ENCODE measurements at regions not wholly inside any gene's neighbourhood (a gene's known extent, or its start where the extent isn't known, plus 50 kb on each side); places are given as distances from the start of the nearest gene placed in this dataset.
"Not testable (repeated sequence)": the region's sequence is repeated elsewhere in the genome, so short reads cannot be mapped to it uniquely, and the experiment has no call there.

- not testable (repeated sequence) for H3K4me3 Mint-ChIP-seq; H3K4me2 ChIP-seq (replicated peaks; ENCODE audit: low read depth, low read length, poor library complexity, severe bottlenecking)
Observed at GRCh38 chr2:87458938-87459337, 288.9 kb upstream of the PLGLB2 start.

GRCh38 chr2:87460104-87460503 lies 287.8 kb upstream of the PLGLB2 start:
- H3K9me3 ChIP-seq (ENCODE audit: control extremely low read depth in 1 of 3, control insufficient read depth in 2 of 3, insufficient read depth in 1 of 3, low read length in 2 of 3); ATAC-seq (ENCODE audit: low read depth); H3K9me3 Mint-ChIP-seq (ENCODE audit: insufficient read depth); H3K27ac Mint-ChIP-seq; H3K27me3 ChIP-seq (replicated peaks in 1 of 4; ENCODE audit: control extremely low read depth in 1 of 4, control insufficient read depth in 3 of 4, insufficient read depth in 4 of 4, low read length in 3 of 4); H3K27ac ChIP-seq (ENCODE audit: low read length in 2 of 2); H3K4me3 ChIP-seq (ENCODE audit: control extremely low read depth in 1 of 5, extremely low read depth in 1 of 5, insufficient read depth in 1 of 5, low read depth in 2 of 5, low read length in 4 of 5); CTCF ChIA-PET; H3K79me2 ChIP-seq (ENCODE audit: control insufficient read depth, insufficient read depth, low read length); H3K9ac ChIP-seq (ENCODE audit: low read length); H3K4me3 Mint-ChIP-seq; H4K20me1 ChIP-seq (ENCODE audit: control insufficient read depth, insufficient read depth, low read length, poor library complexity, severe bottlenecking); H3K36me3 ChIP-seq (replicated peaks in 1 of 2; ENCODE audit: control extremely low read depth in 1 of 2, control insufficient read depth in 1 of 2, extremely low read depth in 1 of 2, insufficient read depth in 2 of 2, low read length in 1 of 2); H2AFZ ChIP-seq (ENCODE audit: insufficient read depth, low read depth, low read length, poor library complexity, severe bottlenecking); H3K4me1 Mint-ChIP-seq; H3K27me3 Mint-ChIP-seq; H3K4me2 ChIP-seq (replicated peaks; ENCODE audit: low read depth, low read length, poor library complexity, severe bottlenecking); DNase-seq; H3K4me1 ChIP-seq (ENCODE audit: control insufficient read depth in 2 of 2, insufficient read depth in 2 of 2, low read length in 2 of 2); intact Hi-C loops (cut with micrococcal nuclease); POLR2A ChIA-PET: not testable (repeated sequence)
- WGBS (ENCODE audit: insufficient coverage), result no CpG with 5 or more reads among the region's 2 CpGs

More at GRCh38 chr2:87458938-87459337, 288.9 kb upstream of the PLGLB2 start:
- H3K9me3 Mint-ChIP-seq (ENCODE audit: insufficient read depth); intact Hi-C loops (cut with micrococcal nuclease); H3K79me2 ChIP-seq (ENCODE audit: control insufficient read depth, insufficient read depth, low read length); H3K4me3 ChIP-seq (ENCODE audit: control extremely low read depth in 1 of 5, extremely low read depth in 1 of 5, insufficient read depth in 1 of 5, low read depth in 2 of 5, low read length in 4 of 5); H2AFZ ChIP-seq (ENCODE audit: insufficient read depth, low read depth, low read length, poor library complexity, severe bottlenecking); ATAC-seq (ENCODE audit: low read depth); H3K9me3 ChIP-seq (ENCODE audit: control extremely low read depth in 1 of 3, control insufficient read depth in 2 of 3, insufficient read depth in 1 of 3, low read length in 2 of 3); H3K27me3 Mint-ChIP-seq; H3K4me1 ChIP-seq (ENCODE audit: control insufficient read depth in 2 of 2, insufficient read depth in 2 of 2, low read length in 2 of 2); CTCF ChIA-PET; H3K9ac ChIP-seq (ENCODE audit: low read length); POLR2A ChIA-PET; H4K20me1 ChIP-seq (ENCODE audit: control insufficient read depth, insufficient read depth, low read length, poor library complexity, severe bottlenecking); H3K4me1 Mint-ChIP-seq; H3K27ac ChIP-seq (ENCODE audit: low read length in 2 of 2); H3K36me3 ChIP-seq (replicated peaks in 1 of 2; ENCODE audit: control extremely low read depth in 1 of 2, control insufficient read depth in 1 of 2, extremely low read depth in 1 of 2, insufficient read depth in 2 of 2, low read length in 1 of 2); DNase-seq; H3K27ac Mint-ChIP-seq; H3K27me3 ChIP-seq (replicated peaks in 1 of 4; ENCODE audit: control extremely low read depth in 1 of 4, control insufficient read depth in 3 of 4, insufficient read depth in 4 of 4, low read length in 3 of 4): not testable (repeated sequence)
- WGBS (ENCODE audit: insufficient coverage), result no CpG with 5 or more reads among the region's 3 CpGs

- H3K4me3 ChIP-seq (ENCODE audit: control extremely low read depth in 1 of 5, extremely low read depth in 1 of 5, insufficient read depth in 1 of 5, low read depth in 2 of 5, low read length in 4 of 5); H4K20me1 ChIP-seq (ENCODE audit: control insufficient read depth, insufficient read depth, low read length, poor library complexity, severe bottlenecking); H3K79me2 ChIP-seq (ENCODE audit: control insufficient read depth, insufficient read depth, low read length); H3K9me3 Mint-ChIP-seq (ENCODE audit: insufficient read depth); POLR2A ChIA-PET; H3K9me3 ChIP-seq (ENCODE audit: control extremely low read depth in 1 of 3, control insufficient read depth in 2 of 3, insufficient read depth in 1 of 3, low read length in 2 of 3); H3K4me1 ChIP-seq (ENCODE audit: control insufficient read depth in 2 of 2, insufficient read depth in 2 of 2, low read length in 2 of 2); H3K27ac ChIP-seq (ENCODE audit: low read length in 2 of 2); ATAC-seq (ENCODE audit: low read depth); H3K4me2 ChIP-seq (replicated peaks; ENCODE audit: low read depth, low read length, poor library complexity, severe bottlenecking); H3K4me3 Mint-ChIP-seq; H3K36me3 ChIP-seq (replicated peaks in 1 of 2; ENCODE audit: control extremely low read depth in 1 of 2, control insufficient read depth in 1 of 2, extremely low read depth in 1 of 2, insufficient read depth in 2 of 2, low read length in 1 of 2); H3K27me3 ChIP-seq (replicated peaks in 1 of 4; ENCODE audit: control extremely low read depth in 1 of 4, control insufficient read depth in 3 of 4, insufficient read depth in 4 of 4, low read length in 3 of 4); H3K27ac Mint-ChIP-seq; intact Hi-C loops (cut with micrococcal nuclease); H2AFZ ChIP-seq (ENCODE audit: insufficient read depth, low read depth, low read length, poor library complexity, severe bottlenecking); DNase-seq; H3K4me1 Mint-ChIP-seq; CTCF ChIA-PET; H3K9ac ChIP-seq (ENCODE audit: low read length); H3K27me3 Mint-ChIP-seq: not testable (repeated sequence)
- no CpG with 5 or more reads among the region's 1 CpG for WGBS (ENCODE audit: insufficient coverage)
Observed at GRCh38 chr2:87460662-87461061, 287.2 kb upstream of the PLGLB2 start.

GRCh38 chr2:87461671-87462070 lies 286.2 kb upstream of the PLGLB2 start:
- POLR2A ChIA-PET; H3K79me2 ChIP-seq (ENCODE audit: control insufficient read depth, insufficient read depth, low read length); DNase-seq; H3K4me2 ChIP-seq (replicated peaks; ENCODE audit: low read depth, low read length, poor library complexity, severe bottlenecking); H3K27me3 Mint-ChIP-seq; H3K27ac ChIP-seq (ENCODE audit: low read length in 2 of 2); H3K4me1 Mint-ChIP-seq; H3K4me3 Mint-ChIP-seq; intact Hi-C loops (cut with micrococcal nuclease); CTCF ChIA-PET; H3K9ac ChIP-seq (ENCODE audit: low read length); H3K4me3 ChIP-seq (ENCODE audit: control extremely low read depth in 1 of 5, extremely low read depth in 1 of 5, insufficient read depth in 1 of 5, low read depth in 2 of 5, low read length in 4 of 5); H3K9me3 Mint-ChIP-seq (ENCODE audit: insufficient read depth); H2AFZ ChIP-seq (ENCODE audit: insufficient read depth, low read depth, low read length, poor library complexity, severe bottlenecking); H3K4me1 ChIP-seq (ENCODE audit: control insufficient read depth in 2 of 2, insufficient read depth in 2 of 2, low read length in 2 of 2); ATAC-seq (ENCODE audit: low read depth); H3K27me3 ChIP-seq (replicated peaks in 1 of 4; ENCODE audit: control extremely low read depth in 1 of 4, control insufficient read depth in 3 of 4, insufficient read depth in 4 of 4, low read length in 3 of 4); H3K9me3 ChIP-seq (ENCODE audit: control extremely low read depth in 1 of 3, control insufficient read depth in 2 of 3, insufficient read depth in 1 of 3, low read length in 2 of 3); H3K27ac Mint-ChIP-seq; H3K36me3 ChIP-seq (replicated peaks in 1 of 2; ENCODE audit: control extremely low read depth in 1 of 2, control insufficient read depth in 1 of 2, extremely low read depth in 1 of 2, insufficient read depth in 2 of 2, low read length in 1 of 2); H4K20me1 ChIP-seq (ENCODE audit: control insufficient read depth, insufficient read depth, low read length, poor library complexity, severe bottlenecking): not testable (repeated sequence)
- WGBS (ENCODE audit: insufficient coverage), result no CpG with 5 or more reads among the region's 4 CpGs
